KG1 (cell line): ENCODE measurements at regions not wholly inside any gene's neighbourhood (a gene's known extent, or its start where the extent isn't known, plus 50 kb on each side); places are given as distances from the start of the nearest gene placed in this dataset.

Experiments
- DNase-seq: peaks from one replicate; lab custom pipeline; 2025; lab: John Stamatoyannopoulos, UW

DNA sequence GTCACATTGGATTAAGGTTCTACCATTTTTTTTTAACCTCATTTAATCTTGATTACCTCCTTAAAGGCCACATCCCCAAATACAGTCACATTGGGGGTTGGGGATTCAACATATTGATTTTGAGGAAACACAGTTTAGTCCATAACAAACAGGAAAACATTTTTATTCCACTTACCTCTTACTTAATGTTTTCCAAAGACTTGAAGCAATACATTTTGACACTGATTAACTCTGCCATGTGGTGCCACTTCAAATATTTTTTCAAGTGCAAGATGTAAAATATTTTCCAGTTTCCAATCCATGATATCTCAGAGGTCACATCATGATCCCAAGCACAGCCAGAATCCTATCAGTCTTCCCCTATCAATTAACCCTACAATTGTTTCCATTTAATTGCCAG, 548.0 kb downstream of the CSNK1G3 start:
- DNase-seq, result no peak

DNA sequence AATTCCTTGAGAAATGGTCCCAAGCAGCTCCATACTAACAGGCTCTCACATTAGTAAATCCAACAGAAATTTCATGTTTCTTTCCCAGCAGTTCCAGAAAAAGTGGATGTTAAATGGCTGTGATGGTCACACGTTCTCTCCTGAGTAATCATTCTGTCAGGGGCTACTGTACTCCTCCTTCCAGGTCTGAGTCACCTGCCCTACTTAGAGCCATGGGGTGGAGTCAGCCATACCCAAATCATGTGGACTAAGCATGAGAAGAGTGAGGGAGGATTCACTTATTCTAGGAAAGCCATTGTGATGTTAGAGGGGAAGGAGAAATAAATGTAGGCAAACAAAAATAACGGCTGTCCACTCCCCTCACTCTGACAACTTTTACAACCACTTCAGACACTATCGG, 547.2 kb downstream of the CSNK1G3 start:
- no peak for DNase-seq

DNA sequence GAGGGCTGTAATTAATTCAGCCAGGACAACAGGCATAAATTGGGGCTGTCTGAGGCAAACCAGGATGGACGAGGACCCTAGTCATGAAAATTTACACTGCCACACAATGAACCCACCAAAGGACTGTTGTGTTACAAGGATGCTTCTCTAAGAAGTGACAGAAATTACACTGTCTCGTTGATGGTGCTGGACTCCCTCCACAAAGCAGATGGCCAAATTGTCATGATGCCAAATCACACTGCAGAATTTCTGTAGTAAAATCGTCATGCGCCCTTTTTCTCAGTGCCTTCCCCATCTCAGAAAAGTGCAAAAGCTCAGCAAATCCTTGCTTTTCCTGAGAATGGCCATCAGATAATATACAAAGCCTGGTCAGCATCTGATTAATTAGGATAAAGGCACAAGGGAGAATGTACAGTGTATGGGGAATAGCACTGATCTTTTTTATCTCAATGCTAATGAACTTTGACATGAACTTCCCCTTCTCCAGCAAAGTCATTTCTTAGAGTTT, 545.8 kb downstream of the CSNK1G3 start:
- no peak for DNase-seq

DNA sequence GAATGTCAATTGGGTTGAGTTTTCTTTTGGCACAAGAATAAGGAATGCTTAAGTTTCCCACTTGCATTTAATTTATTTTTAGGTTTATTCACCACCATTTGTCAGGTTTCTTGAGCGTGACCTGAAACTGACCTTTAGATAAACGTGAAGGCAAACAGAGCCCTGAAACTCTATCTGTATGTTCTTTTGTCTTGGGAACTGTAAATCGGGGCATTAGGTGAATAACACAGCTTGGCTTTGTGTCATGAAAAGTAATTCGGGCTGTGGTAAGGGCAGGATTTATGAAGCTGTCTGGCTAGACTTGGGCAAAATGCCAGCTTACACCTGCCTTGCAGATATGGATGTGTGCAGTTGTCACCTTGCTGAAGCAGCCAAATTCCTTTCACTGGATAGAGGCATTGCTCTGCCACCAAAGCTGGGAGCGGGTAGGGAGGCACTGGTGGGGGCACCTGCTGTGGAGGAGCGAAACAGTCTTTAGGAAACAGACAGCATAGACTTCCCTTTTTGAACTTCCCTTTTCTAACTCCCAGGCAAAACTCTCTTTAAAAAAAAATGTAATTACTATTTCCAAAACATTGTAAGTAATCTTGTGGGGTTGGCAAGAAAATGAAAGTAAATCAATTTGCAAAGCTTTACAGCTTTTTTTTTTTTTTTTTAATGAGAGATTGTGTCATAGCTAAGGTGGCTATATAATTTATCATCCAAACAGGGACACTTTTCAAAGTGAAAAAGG, 545.2 kb downstream of the CSNK1G3 start:
- DNase-seq, result peak; percentile 22

DNA sequence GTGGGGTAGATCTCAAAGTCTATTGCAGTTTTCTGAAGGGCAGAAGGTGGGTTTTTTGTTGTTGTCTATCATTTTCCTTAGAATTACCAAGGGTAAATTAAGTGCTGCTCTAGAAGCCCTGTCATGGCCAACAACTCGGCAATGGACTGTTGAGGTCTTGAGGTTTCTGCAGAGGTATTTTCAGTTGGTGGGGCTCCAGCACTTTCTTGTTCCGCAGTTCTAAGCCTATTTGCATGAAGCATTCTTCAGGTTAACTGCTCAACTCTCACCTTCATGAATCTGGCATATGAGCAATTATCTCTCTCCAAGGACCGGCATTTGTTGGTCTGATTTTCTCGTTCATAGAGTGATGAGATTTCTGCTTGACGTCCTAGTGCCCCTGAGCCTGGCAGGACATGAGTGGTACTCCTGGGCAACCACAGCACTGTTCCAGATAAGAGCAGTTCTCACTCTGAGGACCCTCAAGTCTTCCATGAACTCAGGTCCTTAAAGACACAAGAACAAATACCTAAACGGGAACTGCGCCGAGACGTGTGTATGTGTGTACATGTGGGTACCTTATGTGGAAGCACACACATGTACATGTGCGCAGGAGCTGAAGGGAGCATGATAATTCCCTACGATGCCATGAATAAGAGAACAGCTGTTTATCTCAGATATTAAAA, 544.5 kb downstream of the CSNK1G3 start:
- DNase-seq, result no peak

DNA sequence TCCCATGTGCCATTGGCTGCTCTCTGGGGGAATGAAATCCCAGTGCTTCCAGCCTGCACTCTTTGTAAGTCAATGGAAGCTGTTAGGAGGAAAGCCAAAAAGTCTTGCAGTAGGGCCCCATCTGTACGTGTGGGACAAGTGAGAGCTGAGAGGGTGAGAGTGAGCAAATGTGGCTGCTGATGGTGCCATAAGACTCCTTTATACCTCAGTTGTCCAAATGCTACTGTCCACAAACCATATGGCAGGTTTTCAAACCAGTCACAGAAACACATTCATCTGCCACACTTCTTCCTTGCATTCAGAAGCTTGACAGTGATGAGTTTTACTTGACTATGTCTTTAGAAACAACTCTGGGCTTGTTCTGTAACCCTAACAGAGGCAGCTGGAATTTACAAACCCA, 543.8 kb downstream of the CSNK1G3 start:
- no peak for DNase-seq

DNA sequence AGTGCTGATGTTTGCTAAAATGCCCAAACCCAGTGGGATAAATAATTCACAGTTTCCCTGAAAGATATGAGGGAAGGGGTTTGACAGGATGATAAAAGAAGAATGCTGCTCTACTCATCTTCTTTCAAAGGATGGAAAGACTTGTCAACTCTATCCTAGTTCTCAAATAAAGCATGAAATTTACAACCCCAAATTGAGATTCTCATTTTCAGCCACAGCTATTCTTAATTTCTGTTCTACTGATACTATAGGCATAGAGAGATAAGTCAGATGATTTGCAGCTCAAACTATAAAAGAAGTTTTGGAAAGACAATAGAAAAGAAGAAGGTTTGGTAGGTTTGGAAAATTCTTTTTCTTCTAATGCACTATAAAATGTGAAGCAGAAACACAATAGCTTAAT, 542.6 kb downstream of the CSNK1G3 start:
- DNase-seq, result no peak

DNA sequence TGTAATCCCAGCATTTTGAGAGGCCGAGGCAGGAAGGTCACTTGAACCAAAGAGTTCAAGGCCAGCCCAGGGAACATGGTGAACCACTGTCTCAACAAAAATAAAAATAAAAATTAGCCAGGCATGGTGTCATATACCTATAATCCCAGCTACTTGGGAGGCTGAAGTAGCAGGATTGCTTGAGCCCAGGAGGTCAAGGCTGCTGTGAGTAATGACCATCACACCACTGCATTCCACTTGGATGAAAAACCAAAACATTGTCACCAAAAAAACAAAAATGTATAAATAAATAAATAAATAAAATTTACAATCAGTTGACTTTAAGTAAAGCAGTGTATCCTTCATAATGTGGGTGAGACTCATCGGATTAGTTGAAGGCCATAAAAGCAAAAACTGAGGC, 541.4 kb downstream of the CSNK1G3 start:
- no peak for DNase-seq

DNA sequence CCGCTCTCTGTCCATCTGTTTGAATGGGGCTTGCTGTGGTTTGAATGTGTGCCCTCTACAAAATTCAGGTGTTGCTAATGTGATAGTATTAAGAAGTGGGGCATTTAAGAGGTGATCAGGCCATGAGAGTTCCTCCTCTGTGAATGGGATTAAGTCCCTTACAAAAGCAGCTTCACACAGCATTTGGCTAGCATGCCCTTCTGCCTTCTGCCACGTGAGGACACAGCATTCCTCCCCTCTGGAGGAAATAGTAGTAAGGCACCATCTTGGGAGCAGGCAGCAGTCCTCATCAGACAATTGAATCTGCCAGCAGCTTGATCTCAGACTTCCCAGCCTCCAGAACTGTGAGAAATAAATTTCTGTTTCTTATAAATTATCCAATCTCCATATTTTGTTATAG, 540.2 kb downstream of the CSNK1G3 start:
- no peak for DNase-seq

DNA sequence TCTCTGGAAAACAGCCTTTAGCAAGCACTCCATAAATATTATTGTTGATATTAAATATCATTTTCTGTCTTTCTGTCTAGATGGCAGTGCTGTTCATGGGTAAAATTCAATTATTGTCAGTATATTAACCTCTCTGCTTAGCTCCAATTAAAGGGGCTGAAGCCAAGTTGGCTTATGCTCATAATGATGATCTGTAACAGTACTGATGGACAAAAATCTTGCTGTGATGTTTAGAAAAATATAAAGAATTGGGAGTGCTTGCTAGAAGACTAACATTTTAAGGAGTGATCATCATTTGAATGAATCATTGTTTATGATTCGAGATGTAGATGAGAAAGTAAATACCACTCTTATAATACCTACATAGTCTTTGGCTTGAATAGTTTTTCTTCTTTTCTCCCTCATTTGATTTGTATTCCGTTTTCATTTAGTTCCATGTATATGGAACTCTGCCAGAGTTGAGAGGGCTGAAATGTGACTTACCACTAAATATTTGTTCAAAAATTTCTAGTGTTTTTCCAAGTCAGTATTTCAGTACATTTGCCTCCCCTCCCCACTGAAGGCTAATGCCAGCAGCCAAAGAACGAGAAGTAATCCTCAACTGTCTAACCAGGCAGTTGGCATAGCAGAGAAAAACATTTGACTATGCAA, 538.3 kb downstream of the CSNK1G3 start:
- no peak for DNase-seq

DNA sequence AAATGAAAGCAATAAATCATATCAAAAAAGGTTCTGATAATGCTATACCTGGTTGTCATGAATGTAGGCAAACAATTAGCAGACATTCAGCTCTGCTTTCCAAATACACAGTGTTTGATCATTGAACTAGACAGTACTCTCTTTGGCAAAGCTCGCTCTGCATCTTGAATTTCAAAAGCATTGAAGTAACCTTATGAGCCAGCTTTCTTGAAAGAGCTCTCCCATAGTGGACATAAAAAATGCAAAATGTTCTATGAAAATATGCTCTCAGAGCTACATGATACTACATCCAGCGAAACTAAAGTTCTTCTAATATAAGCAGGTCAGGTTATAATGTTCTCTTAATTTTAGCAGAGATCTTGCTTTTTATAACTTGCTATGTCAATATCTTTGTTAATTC, 533.4 kb downstream of the CSNK1G3 start:
- no peak for DNase-seq

DNA sequence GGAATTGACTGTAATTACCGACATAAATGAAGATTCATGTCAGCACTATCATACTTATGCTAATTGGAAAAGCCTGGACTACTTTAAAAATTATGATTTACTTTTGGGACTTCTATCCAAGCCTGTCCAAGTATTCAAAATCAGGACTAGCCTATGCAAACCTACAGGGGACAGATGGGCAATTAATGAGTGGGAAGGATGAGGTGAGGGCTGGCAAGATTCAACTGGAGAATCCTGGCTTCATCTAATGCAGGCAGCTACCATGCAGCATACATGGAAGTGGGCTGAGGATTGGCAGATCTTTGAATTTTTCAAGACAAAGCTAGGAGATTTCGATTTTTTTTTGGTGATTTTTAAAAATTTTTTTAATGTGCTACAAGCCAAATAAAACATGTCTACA, 532.6 kb downstream of the CSNK1G3 start:
- no peak for DNase-seq

DNA sequence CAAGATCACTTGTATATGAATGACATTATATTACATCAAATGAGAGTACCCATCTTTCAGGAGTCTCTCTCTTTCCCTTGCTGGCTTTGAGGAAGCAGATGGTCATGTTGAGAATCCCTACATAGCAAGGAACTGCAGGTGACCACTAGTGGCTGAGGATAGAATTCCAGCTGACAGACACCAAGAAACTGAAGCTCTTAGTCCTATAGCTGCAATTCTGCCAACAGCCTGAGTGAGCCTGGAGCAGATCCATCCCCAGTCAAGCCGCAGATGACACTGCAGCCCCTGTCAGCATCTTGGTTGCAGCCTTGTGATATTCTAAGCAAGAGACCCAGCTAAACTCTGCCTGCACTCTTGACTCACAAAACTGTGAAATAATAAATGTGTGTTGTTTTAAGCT, 531.5 kb downstream of the CSNK1G3 start:
- no peak for DNase-seq

DNA sequence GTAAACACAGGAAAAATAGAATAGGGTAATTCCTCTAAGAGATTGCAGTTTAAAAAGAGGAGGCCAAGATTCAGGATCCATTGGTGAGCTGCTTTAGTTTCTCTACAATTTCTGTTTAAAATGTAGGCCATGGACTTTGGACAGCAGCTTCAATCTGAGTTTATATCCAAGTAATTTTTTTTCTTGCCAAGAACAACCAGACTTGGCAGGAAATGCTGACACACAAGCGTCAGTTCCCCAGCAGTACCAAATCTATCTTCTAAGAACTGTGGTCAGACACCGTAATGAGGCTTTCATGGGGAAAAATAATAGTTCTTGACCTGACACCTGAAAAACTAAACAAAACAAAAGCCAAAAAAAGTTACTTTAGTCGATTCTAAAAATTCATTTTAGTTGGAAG, 528.8 kb downstream of the CSNK1G3 start:
- DNase-seq, result no peak

DNA sequence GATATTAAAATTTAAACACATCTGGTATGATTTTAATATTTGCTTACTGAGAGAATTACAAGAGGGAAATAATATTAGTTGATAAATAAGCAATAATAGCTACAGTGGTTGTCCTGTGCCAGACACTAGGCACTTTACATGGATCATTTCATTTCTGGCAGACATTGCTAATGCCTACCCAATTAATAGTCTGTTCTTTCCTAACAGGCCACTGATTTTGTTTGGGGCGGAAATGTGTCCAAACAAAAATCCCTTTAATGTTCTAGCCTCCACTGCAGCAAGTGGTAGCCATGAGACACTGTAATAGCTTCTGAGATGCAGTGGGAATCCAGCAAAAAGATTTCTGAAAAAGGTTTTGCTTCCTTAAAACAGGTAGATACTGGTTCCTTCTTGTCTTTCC, 527.4 kb downstream of the CSNK1G3 start:
- DNase-seq, result no peak

DNA sequence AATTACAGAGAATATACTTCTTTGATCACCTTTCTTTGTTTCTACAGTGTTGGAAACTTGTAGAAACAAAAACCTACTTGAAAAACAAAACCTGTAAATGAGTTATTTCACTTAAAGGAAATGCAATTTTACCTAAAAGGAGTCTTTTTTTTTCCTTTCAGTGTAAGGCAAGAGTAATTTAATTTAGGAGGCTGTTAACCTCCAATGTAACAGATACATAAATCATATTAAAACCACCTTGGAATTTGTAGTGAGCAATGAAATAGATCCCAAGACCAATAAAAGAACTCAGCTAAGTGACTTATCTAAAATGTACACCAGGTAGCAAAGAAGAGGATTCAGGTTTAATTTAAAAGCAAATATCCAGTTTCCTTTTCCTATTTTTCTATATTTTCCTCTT, 524.8 kb downstream of the CSNK1G3 start:
- no peak for DNase-seq

DNA sequence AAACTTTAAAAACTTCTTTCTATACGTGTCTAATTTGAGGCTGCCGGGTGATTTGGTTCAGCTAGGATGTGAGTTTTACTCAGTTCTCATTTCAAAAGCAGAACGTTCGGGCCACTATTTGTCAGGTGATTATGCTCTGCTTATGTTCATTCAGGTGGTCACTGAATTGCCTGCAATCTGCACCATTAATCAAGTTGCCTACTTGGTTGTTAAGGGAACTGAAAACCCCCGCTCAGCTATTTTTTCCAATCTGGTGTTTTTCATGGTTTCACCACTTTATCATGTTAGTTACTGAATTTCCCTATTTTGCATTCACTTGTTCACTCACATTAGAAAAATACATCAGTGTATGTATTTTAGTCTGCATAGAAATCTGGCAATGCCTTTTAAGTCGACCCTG, 523.0 kb downstream of the CSNK1G3 start:
- DNase-seq, result no peak

DNA sequence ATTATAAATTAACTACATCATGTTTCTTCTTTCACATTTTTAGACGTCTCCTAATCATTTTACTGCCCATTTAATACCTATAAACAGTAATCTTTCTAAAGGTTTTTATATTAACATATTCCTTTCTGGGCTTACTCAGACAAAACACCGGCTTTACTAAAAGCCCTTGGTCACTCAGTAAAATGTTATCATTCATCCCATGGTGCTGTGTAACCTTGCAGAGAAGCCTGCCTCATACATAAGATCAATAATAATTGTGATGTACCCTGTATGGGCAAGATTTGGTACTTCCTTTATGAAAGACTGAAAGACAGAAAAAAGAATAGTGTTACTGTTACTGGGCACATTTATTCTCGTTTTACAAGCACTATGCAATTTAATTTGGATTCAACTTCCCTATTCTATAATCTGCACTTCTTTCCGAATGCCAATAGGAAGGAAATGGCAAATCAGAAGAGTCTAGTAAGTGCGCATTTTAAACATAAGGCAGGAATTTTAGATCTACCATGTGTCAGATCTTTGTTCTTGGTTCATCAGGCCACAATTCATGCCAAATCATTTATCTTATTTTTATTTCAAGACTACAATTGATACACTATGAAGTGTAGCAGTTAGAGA, 522.2 kb downstream of the CSNK1G3 start:
- DNase-seq, result no peak

DNA sequence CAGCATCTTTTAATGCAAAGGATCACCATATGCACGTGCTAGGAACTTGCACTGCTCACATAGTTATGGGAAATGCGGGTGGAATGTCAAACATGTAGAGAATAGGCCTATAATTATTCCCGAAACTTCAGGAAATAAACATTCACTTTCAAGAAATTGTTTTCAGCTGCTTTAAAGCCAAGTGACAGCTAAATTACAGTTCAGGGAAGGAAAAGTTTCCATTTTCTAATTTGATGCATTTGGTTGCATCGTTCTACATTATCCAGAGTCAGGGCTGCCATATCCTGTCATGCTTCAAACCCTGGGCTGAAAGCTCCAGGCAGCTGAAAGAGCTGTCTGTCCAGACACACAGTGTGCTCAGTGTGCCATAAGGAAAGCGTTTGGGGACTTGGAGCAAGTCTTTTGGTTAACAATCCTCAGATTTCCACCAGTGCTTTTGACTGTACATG, 518.1 kb downstream of the CSNK1G3 start:
- no peak for DNase-seq

DNA sequence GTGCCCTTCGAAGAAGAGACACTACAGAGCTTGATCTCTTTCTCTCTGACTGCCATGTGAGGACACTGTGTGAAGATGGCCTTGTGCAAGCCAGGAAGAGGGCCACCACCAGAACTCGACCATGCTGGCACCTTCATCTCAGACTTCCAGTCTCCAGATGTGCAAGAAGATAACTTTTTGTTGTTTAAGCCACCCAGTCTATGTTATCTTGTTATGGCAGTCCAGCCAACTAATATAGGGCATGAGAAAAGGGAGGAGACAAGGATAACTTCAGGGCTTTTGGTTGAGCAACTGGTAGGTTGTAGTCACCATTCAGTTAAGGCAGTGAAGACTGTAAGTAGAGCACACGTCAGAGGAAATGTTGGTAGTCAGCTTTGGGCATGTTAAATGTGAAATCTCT, 515.5 kb downstream of the CSNK1G3 start:
- DNase-seq, result no peak

DNA sequence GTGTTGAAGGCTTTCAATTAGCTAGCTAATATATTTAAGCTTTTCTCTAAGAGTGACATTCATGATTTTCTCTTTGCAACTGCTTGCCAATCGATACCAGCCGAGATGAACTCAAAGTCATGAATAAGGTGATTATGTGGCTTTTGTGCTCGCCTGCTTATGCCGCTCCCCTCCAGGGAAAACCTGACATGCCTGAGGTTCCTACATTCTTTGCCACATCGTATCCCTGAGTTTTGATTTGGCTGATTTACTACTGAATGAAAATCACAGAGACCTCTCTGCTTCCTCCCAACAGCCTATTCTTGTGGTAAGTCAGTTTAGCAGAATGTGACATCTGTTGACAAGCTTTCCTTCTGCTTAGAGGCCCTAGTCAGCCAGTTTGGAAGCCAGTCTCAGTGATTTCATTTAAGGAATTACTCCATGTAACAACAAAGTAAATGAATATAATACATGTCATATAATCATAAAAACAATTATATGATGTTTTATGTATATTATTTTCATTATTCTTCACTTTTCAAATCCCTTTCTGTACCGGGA, 513.4 kb downstream of the CSNK1G3 start:
- DNase-seq, result no peak

DNA sequence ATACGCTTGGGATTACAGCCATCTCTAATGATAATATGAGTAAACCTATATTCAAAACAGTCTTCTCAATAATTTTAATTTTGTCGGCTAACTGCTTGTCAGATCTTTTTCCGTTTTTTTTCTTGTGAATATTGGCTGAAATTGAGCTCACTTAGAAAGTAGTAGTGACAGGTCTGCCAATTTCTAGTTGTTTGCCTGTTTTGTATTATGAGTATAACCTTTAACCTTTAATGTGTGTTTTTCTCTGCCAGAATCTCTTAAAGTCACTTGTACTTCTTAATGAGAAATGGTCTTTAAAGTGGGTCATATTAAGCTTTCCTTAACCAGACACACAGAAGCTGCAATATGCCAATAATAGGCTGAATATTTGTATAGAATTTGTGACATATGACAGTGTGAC, 511.0 kb downstream of the CSNK1G3 start:
- DNase-seq, result no peak
